ENCODE measurements at regions not wholly inside any gene's neighbourhood (a gene's known extent, or its start where the extent isn't known, plus 50 kb on each side); places are given as distances from the start of the nearest gene placed in this dataset.

DNA sequence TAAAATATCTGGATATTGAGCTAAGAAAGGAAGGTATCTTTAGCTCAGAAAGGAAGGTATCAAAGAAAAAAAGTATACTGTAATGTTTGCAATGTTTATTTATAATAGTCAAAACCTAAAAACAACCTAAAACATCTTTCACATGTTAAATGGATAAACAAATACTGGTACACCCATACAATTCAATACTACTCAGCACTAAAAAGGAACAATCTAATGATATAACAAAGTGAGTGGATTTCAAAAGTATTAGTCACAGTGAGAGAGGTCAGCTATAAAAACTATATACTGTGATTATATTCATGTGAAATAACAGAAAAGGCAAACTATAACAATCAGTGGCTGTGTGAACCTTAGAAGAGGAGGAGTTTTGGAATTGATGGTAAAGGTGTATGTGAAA, 455.0 kb upstream of the FTMT start (continued):
- TF ChIP-seq, protein P1, sequence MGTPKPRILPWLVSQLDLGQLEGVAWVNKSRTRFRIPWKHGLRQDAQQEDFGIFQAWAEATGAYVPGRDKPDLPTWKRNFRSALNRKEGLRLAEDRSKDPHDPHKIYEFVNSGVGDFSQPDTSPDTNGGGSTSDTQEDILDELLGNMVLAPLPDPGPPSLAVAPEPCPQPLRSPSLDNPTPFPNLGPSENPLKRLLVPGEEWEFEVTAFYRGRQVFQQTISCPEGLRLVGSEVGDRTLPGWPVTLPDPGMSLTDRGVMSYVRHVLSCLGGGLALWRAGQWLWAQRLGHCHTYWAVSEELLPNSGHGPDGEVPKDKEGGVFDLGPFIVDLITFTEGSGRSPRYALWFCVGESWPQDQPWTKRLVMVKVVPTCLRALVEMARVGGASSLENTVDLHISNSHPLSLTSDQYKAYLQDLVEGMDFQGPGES (IDR thresholded peaks at IDR 0.05; ENCODE audit: low read depth, low read length): no peak
- TF ChIP-seq NFIC (IDR thresholded peaks at IDR 0.05; ENCODE audit: borderline replicate concordance): no peak
- TF ChIP-seq CHD2 (IDR thresholded peaks at IDR 0.05; ENCODE audit: low read length, partially characterized antibody): no peak
- no peak for TF ChIP-seq RFX5 (IDR thresholded peaks at IDR 0.05; ENCODE audit: low read length)
- TF ChIP-seq, protein P2, sequence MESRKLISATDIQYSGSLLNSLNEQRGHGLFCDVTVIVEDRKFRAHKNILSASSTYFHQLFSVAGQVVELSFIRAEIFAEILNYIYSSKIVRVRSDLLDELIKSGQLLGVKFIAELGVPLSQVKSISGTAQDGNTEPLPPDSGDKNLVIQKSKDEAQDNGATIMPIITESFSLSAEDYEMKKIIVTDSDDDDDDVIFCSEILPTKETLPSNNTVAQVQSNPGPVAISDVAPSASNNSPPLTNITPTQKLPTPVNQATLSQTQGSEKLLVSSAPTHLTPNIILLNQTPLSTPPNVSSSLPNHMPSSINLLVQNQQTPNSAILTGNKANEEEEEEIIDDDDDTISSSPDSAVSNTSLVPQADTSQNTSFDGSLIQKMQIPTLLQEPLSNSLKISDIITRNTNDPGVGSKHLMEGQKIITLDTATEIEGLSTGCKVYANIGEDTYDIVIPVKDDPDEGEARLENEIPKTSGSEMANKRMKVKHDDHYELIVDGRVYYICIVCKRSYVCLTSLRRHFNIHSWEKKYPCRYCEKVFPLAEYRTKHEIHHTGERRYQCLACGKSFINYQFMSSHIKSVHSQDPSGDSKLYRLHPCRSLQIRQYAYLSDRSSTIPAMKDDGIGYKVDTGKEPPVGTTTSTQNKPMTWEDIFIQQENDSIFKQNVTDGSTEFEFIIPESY (IDR thresholded peaks at IDR 0.05; ENCODE audit: borderline replicate concordance, low read depth): no peak
- no peak for TF ChIP-seq FOXM1 (IDR thresholded peaks at IDR 0.05; ENCODE audit: low read depth)
- TF ChIP-seq ELF1 (IDR thresholded peaks at IDR 0.05): no peak
- no peak for TF ChIP-seq NRF1 (IDR thresholded peaks at IDR 0.05; ENCODE audit: low read depth, low read length)
- no peak for TF ChIP-seq SIN3A (IDR thresholded peaks at IDR 0.05; ENCODE audit: borderline replicate concordance, low read depth, low read length)
- TF ChIP-seq MEF2A (IDR thresholded peaks at IDR 0.05; ENCODE audit: borderline replicate concordance, low read depth): no peak
- no peak for TF ChIP-seq EP300 (IDR thresholded peaks at IDR 0.05; ENCODE audit: borderline replicate concordance in 1 of 2, low read depth in 1 of 2, low read length in 1 of 2)

- whole genome bisulfite sequencing (ENCODE audit: low lambda C conversion rate): 19% methylated on average over 1 of the region's 1 CpG
- H3K9me3 ChIP-seq: no peaks in the 10 kb centered on the region
- TF ChIP-seq JUND (IDR thresholded peaks at IDR 0.05): no peak
- TF ChIP-seq SIN3A (IDR thresholded peaks at IDR 0.05; ENCODE audit: borderline replicate concordance, low read depth, low read length): no peak
- TF ChIP-seq, protein P3, sequence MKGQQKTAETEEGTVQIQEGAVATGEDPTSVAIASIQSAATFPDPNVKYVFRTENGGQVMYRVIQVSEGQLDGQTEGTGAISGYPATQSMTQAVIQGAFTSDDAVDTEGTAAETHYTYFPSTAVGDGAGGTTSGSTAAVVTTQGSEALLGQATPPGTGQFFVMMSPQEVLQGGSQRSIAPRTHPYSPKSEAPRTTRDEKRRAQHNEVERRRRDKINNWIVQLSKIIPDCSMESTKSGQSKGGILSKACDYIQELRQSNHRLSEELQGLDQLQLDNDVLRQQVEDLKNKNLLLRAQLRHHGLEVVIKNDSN (IDR thresholded peaks at IDR 0.05; ENCODE audit: borderline replicate concordance, low read depth): no peak
- no peak for TF ChIP-seq TAF1 (IDR thresholded peaks at IDR 0.05; ENCODE audit: borderline replicate concordance, low read depth, low read length)
- no peak for TF ChIP-seq CHD2 (IDR thresholded peaks at IDR 0.05; ENCODE audit: low read length, partially characterized antibody)
- no peak for TF ChIP-seq RXRA (IDR thresholded peaks at IDR 0.05; ENCODE audit: borderline replicate concordance, low read depth)
- no peak for TF ChIP-seq FOXM1 (IDR thresholded peaks at IDR 0.05; ENCODE audit: low read depth)
- TF ChIP-seq MXI1 (IDR thresholded peaks at IDR 0.05; ENCODE audit: low read depth, low read length): no peak
- no peak for TF ChIP-seq MAX (IDR thresholded peaks at IDR 0.05; ENCODE audit: low read depth)
- no peak for TF ChIP-seq RFX5 (IDR thresholded peaks at IDR 0.05; ENCODE audit: low read length)
- TF ChIP-seq RAD21 (IDR thresholded peaks at IDR 0.05; ENCODE audit: low read length): no peak
- no peak for TF ChIP-seq ELF1 (IDR thresholded peaks at IDR 0.05)
- H3K4me2 ChIP-seq: no peak overlapping the region
- CTCF ChIA-PET: interaction anchor here (1.3 kb wide), 1 partner anchor 37 kb away, joined by 4 read pairs; no protein-coding TSS in a partner anchor
- H2AFZ ChIP-seq (ENCODE audit: low read depth): no peak overlapping the region
- H3K9ac ChIP-seq: no peak overlapping the region
- no peaks in the 10 kb centered on the region for H3K79me2 ChIP-seq (ENCODE audit: insufficient read depth)
- POLR2A ChIA-PET: no interaction called here
- H3K27ac ChIP-seq (ENCODE audit: low read depth in 2 of 2, low read length in 1 of 2): no peak overlapping the region
- H3K27me3 ChIP-seq (ENCODE audit: insufficient read depth): no peaks in the 10 kb centered on the region
- H3F3A ChIP-seq (replicated peaks; ENCODE audit: insufficient read depth): no peaks in the 10 kb centered on the region
- H3K36me3 ChIP-seq (replicated peaks in 1 of 2; ENCODE audit: control insufficient read depth in 1 of 2, insufficient read depth in 2 of 2, low read length in 1 of 2): no peaks in the 10 kb centered on the region
- no peaks in the 10 kb centered on the region; a peak in 1 of 4 replicates for H3K4me1 ChIP-seq (ENCODE audit: control insufficient read depth in 1 of 2, insufficient read depth in 2 of 2, low read depth in 1 of 2, low read length in 1 of 2)
- no peaks in the 10 kb centered on the region for H3K9me2 ChIP-seq
- DNase-seq: no peak
- no peak overlapping the region for H3K4me3 ChIP-seq (ENCODE audit: low read depth in 2 of 2, low read length in 1 of 2)
- no peaks in the 10 kb centered on the region for H4K20me1 ChIP-seq (ENCODE audit: insufficient read depth)
Measured at GRCh38 chr5:121399879-121400278, 451.8 kb upstream of the FTMT start.

Measured in SK-N-SH (cell line).